Liver (tissue), 3 donors: ENCODE measurements at regions not wholly inside any gene's neighbourhood (a gene's known extent, or its start where the extent isn't known, plus 50 kb on each side); places are given as distances from the start of the nearest gene placed in this dataset.

Experiments
- FOXA1 ChIP-seq: IDR thresholded peaks from 2 replicates; pipeline ENCODE4 v1.6.1; 2016; ENCODE audit warnings: antibody characterized with exemption
- GABPA ChIP-seq, 2 donors: IDR thresholded peaks in 1 of 2; conservative IDR thresholded peaks in 1 of 2; 2 replicates each; pipeline ENCODE4 v1.6.1; 2016; ENCODE audit warnings: antibody characterized with exemption in 2 of 2, mild to moderate bottlenecking in 1 of 2, moderate library complexity in 1 of 2
- HNF4A ChIP-seq, 2 donors: conservative IDR thresholded peaks; 2 replicates each; pipeline ENCODE4 v1.6.1; 2016; ENCODE audit warnings: antibody characterized with exemption in 2 of 2, mild to moderate bottlenecking in 2 of 2
- HNF4G ChIP-seq: IDR thresholded peaks from 2 replicates; pipeline ENCODE4 v1.6.1; 2016; ENCODE audit warnings: antibody characterized with exemption
- JUND ChIP-seq, 2 donors: IDR thresholded peaks; 2 replicates each; pipeline ENCODE4 v1.6.1; 2016; ENCODE audit warnings: antibody characterized with exemption in 2 of 2
- MAX ChIP-seq: IDR thresholded peaks from 2 replicates; pipeline ENCODE4 v1.6.1; 2016; ENCODE audit warnings: antibody characterized with exemption
- TAF1 ChIP-seq: conservative IDR thresholded peaks from 2 replicates; pipeline ENCODE4 v1.6.1; 2016; ENCODE audit warnings: antibody characterized with exemption, mild to moderate bottlenecking
- TF ChIP-seq, protein P1 (sequence below): fragments of 150-350 bp; IDR thresholded peaks from 2 replicates; pipeline ENCODE4 v1.5.1; 2017; ENCODE audit warnings: improper control_type of control experiment, low read depth, low read length; ENCODE audit not compliant: missing input control
- donor health status: healthy.
- donor health status: healthy.

- TF ChIP-seq, protein P1, sequence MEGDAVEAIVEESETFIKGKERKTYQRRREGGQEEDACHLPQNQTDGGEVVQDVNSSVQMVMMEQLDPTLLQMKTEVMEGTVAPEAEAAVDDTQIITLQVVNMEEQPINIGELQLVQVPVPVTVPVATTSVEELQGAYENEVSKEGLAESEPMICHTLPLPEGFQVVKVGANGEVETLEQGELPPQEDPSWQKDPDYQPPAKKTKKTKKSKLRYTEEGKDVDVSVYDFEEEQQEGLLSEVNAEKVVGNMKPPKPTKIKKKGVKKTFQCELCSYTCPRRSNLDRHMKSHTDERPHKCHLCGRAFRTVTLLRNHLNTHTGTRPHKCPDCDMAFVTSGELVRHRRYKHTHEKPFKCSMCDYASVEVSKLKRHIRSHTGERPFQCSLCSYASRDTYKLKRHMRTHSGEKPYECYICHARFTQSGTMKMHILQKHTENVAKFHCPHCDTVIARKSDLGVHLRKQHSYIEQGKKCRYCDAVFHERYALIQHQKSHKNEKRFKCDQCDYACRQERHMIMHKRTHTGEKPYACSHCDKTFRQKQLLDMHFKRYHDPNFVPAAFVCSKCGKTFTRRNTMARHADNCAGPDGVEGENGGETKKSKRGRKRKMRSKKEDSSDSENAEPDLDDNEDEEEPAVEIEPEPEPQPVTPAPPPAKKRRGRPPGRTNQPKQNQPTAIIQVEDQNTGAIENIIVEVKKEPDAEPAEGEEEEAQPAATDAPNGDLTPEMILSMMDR, result no peak
- no peak for TF ChIP-seq JUND (IDR thresholded peaks at IDR 0.05)
- no peak for TF ChIP-seq GABPA (IDR thresholded peaks at IDR 0.05 in 1 of 2, conservative IDR thresholded peaks at IDR 0.05 in 1 of 2)
- no peak for TF ChIP-seq FOXA1
- TF ChIP-seq MAX, result no peak
- no peak for TF ChIP-seq TAF1
- no peak for TF ChIP-seq HNF4A (conservative IDR thresholded peaks at IDR 0.05)
- TF ChIP-seq HNF4G, result no peak
Measured at GRCh38 chr12:87685696-87686095, 343.5 kb downstream of the C12orf50 start.
